HepG2 (cell line): ENCODE measurements at regions not wholly inside any gene's neighbourhood (a gene's known extent, or its start where the extent isn't known, plus 50 kb on each side); places are given as distances from the start of the nearest gene placed in this dataset.
A peak's percentile ranks its signal among the peaks of the same experiment; 100 is the strongest.

Experiments
- AHR ChIP-seq: IDR thresholded peaks from 2 replicates; pipeline ENCODE4 v1.6.1; 2018; ENCODE audit warnings: missing genetic modification reagents, missing compliant biosample characterization
- EP300 ChIP-seq, 3 experiments: sonication (generic) in 1 of 3; formaldehyde crosslinking in 1 of 3; IDR thresholded peaks; 2 replicates each; pipeline versions ENCODE4 v1.5.1 to v1.6.1; 2011 to 2020; ENCODE audit warnings: low read depth in 2 of 3, low read length in 2 of 3, borderline replicate concordance in 1 of 3, improper control_type of control experiment in 1 of 3, mild to moderate bottlenecking in 1 of 3, missing genetic modification reagents in 1 of 3, moderate library complexity in 1 of 3
- GFI1 ChIP-seq: sonication (generic); formaldehyde crosslinking; IDR thresholded peaks from 2 replicates; pipeline ENCODE4 v1.5.0; 2020; ENCODE audit warnings: missing genetic modification reagents, mild to moderate bottlenecking, borderline replicate concordance
- POLR2G ChIP-seq: fragments of 200-400 bp; formaldehyde crosslinking; IDR thresholded peaks from 2 replicates; pipeline ENCODE4 v1.6.1; 2018; ENCODE audit warnings: mild to moderate bottlenecking, low read depth, low read length, moderate library complexity
- RBM22 ChIP-seq: fragments of 200-400 bp; formaldehyde crosslinking; optimal IDR thresholded peaks from 2 replicates; pipeline ENCODE3; 2017; ENCODE audit warnings: mild to moderate bottlenecking, low read length, moderate library complexity
- ZNF274 ChIP-seq: sonication (generic); formaldehyde crosslinking; IDR thresholded peaks from 2 replicates; pipeline ENCODE4 v1.5.1; 2020; ENCODE audit warnings: mild to moderate bottlenecking, missing genetic modification reagents
- ZNF317 ChIP-seq: sonication (generic); formaldehyde crosslinking; IDR thresholded peaks from 2 replicates; pipeline ENCODE4 v1.5.0; 2020; ENCODE audit warnings: mild to moderate bottlenecking, missing genetic modification reagents
- ZNF337 ChIP-seq: sonication (generic); formaldehyde crosslinking; IDR thresholded peaks from 2 replicates; pipeline ENCODE4 v1.5.1; 2020; ENCODE audit warnings: missing genetic modification reagents, low read depth, mild to moderate bottlenecking, borderline replicate concordance
- TF ChIP-seq, protein P1 (sequence below): IDR thresholded peaks from 2 replicates; pipeline ENCODE4 v1.6.1; 2012; ENCODE audit warnings: inconsistent platforms
- TF ChIP-seq, protein P2 (sequence below), 2 experiments: sonication (generic) in 1 of 2; formaldehyde crosslinking in 1 of 2; IDR thresholded peaks; 2 replicates each; pipeline versions ENCODE4 v1.6.1 to v1.9.0; 2014 to 2022; ENCODE audit warnings: antibody characterized with exemption in 1 of 2, borderline replicate concordance in 1 of 2, inconsistent platforms in 1 of 2, low read depth in 1 of 2, missing genetic modification reagents in 1 of 2
- TF ChIP-seq, protein P3 (sequence below): sonication (generic); formaldehyde crosslinking; IDR thresholded peaks from 2 replicates; pipeline ENCODE4 v1.5.0; 2020; ENCODE audit warnings: mild to moderate bottlenecking, missing genetic modification reagents, moderate library complexity
- TF ChIP-seq, protein P4 (sequence below): sonication (generic); formaldehyde crosslinking; IDR thresholded peaks from 2 replicates; pipeline ENCODE4 v1.4.0; 2020; ENCODE audit warnings: missing genetic modification reagents

DNA sequence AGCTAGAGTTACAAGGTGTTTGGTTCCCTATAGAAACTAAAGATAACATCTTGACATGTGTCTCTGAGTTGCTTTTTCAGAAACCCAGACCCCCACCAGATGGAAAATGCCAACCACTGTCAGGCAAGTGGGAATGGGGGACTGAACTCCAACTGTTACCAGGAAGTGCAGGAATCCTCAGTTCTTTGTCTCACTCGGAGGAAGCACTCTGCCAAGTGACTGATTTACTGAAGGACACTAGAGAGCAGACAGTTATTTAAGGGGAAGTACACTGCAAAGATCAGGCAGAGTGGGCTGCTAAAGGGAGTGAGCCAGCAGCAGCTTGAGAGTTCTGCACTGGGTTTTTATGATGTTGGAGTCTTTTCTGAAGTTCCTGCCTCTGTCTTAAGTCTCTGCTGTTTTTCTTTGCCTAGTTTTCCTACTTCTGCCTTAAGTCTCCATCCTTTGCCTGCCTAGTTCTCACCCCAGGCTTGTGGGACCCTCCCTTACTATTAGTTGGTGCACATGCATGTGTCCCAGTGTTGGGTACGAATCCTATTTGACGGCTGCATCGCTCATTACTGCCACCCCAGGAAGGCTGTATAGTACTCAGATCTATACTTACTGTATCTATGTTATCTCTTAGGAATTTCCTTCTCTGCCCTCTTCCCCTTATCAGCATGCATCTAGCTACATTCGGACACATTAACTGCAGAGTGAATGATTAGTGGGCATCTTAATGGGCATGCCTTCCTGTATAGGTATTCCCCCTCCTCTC lies 97.1 kb downstream of the TEX51 start:
- no peak for TF ChIP-seq POLR2G
- TF ChIP-seq ZNF317 (CRISPR knock-in tag): no peak
- no peak for TF ChIP-seq ZNF274 (CRISPR knock-in tag)
- TF ChIP-seq EP300 (IDR thresholded peaks at IDR 0.05; ENCODE audit: low read depth in 2 of 2, low read length in 2 of 2): no peak
- TF ChIP-seq EP300 (CRISPR knock-in tag; IDR thresholded peaks at IDR 0.05; ENCODE audit: borderline replicate concordance): no peak
- TF ChIP-seq AHR: no peak
- TF ChIP-seq, protein P1, sequence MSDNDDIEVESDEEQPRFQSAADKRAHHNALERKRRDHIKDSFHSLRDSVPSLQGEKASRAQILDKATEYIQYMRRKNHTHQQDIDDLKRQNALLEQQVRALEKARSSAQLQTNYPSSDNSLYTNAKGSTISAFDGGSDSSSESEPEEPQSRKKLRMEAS: peak; percentile 33; the same call in 1 of the 2 replicates
- TF ChIP-seq, protein P2, sequence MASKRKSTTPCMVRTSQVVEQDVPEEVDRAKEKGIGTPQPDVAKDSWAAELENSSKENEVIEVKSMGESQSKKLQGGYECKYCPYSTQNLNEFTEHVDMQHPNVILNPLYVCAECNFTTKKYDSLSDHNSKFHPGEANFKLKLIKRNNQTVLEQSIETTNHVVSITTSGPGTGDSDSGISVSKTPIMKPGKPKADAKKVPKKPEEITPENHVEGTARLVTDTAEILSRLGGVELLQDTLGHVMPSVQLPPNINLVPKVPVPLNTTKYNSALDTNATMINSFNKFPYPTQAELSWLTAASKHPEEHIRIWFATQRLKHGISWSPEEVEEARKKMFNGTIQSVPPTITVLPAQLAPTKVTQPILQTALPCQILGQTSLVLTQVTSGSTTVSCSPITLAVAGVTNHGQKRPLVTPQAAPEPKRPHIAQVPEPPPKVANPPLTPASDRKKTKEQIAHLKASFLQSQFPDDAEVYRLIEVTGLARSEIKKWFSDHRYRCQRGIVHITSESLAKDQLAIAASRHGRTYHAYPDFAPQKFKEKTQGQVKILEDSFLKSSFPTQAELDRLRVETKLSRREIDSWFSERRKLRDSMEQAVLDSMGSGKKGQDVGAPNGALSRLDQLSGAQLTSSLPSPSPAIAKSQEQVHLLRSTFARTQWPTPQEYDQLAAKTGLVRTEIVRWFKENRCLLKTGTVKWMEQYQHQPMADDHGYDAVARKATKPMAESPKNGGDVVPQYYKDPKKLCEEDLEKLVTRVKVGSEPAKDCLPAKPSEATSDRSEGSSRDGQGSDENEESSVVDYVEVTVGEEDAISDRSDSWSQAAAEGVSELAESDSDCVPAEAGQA (IDR thresholded peaks at IDR 0.05; ENCODE audit: low read depth): no peak
- TF ChIP-seq, protein P2 (CRISPR knock-in tag; IDR thresholded peaks at IDR 0.05; ENCODE audit: borderline replicate concordance): no peak
- TF ChIP-seq, protein P3, sequence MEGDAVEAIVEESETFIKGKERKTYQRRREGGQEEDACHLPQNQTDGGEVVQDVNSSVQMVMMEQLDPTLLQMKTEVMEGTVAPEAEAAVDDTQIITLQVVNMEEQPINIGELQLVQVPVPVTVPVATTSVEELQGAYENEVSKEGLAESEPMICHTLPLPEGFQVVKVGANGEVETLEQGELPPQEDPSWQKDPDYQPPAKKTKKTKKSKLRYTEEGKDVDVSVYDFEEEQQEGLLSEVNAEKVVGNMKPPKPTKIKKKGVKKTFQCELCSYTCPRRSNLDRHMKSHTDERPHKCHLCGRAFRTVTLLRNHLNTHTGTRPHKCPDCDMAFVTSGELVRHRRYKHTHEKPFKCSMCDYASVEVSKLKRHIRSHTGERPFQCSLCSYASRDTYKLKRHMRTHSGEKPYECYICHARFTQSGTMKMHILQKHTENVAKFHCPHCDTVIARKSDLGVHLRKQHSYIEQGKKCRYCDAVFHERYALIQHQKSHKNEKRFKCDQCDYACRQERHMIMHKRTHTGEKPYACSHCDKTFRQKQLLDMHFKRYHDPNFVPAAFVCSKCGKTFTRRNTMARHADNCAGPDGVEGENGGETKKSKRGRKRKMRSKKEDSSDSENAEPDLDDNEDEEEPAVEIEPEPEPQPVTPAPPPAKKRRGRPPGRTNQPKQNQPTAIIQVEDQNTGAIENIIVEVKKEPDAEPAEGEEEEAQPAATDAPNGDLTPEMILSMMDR: peak; percentile 42
- TF ChIP-seq, protein P4, sequence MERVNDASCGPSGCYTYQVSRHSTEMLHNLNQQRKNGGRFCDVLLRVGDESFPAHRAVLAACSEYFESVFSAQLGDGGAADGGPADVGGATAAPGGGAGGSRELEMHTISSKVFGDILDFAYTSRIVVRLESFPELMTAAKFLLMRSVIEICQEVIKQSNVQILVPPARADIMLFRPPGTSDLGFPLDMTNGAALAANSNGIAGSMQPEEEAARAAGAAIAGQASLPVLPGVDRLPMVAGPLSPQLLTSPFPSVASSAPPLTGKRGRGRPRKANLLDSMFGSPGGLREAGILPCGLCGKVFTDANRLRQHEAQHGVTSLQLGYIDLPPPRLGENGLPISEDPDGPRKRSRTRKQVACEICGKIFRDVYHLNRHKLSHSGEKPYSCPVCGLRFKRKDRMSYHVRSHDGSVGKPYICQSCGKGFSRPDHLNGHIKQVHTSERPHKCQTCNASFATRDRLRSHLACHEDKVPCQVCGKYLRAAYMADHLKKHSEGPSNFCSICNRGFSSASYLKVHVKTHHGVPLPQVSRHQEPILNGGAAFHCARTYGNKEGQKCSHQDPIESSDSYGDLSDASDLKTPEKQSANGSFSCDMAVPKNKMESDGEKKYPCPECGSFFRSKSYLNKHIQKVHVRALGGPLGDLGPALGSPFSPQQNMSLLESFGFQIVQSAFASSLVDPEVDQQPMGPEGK (CRISPR knock-in tag): 0 out of 2 replicates have a peak, but pooled peaks have one; percentile 17
- no peak for TF ChIP-seq ZNF337 (CRISPR knock-in tag)
- no peak; the same call in 1 of the 2 replicates for TF ChIP-seq GFI1 (CRISPR knock-in tag)
- no peak for TF ChIP-seq RBM22
